ENCODE measurements at regions not wholly inside any gene's neighbourhood (a gene's known extent, or its start where the extent isn't known, plus 50 kb on each side); places are given as distances from the start of the nearest gene placed in this dataset.
A peak's percentile ranks its signal among the peaks of the same experiment; 100 is the strongest.
"Not testable (repeated sequence)": the region's sequence is repeated elsewhere in the genome, so short reads cannot be mapped to it uniquely, and the experiment has no call there.

- H3K4me3 ChIP-seq (ENCODE audit: low read depth, low read length); H3K36me3 ChIP-seq (ENCODE audit: control insufficient read depth, insufficient read depth, low read length); DNase-seq (ENCODE audit: low read depth); FAIRE-seq; H3K27me3 ChIP-seq (ENCODE audit: control insufficient read depth, insufficient read depth, low read length): not testable (repeated sequence)
These were observed 1336.5 kb downstream of the SPATA31A7 start for GRCh38 chr9:62526306-62526705.

- DNase-seq (ENCODE audit: low read depth); H3K36me3 ChIP-seq (ENCODE audit: control insufficient read depth, insufficient read depth, low read length); H3K27me3 ChIP-seq (ENCODE audit: control insufficient read depth, insufficient read depth, low read length); FAIRE-seq: not testable (repeated sequence)
- H3K4me3 ChIP-seq (ENCODE audit: low read depth, low read length) = peak overlapping the region; percentile 27
These were observed 1342.4 kb downstream of the SPATA31A7 start for GRCh38 chr9:62532162-62532776.

GRCh38 chr9:62532777-62533173 is 1342.9 kb downstream of the SPATA31A7 start:
- peak overlapping the region; percentile 30 for H3K4me3 ChIP-seq (ENCODE audit: low read depth, low read length)
- not testable (repeated sequence) for H3K27me3 ChIP-seq (ENCODE audit: control insufficient read depth, insufficient read depth, low read length); H3K36me3 ChIP-seq (ENCODE audit: control insufficient read depth, insufficient read depth, low read length); DNase-seq (ENCODE audit: low read depth); FAIRE-seq

- not testable (repeated sequence) for H3K36me3 ChIP-seq (ENCODE audit: control insufficient read depth, insufficient read depth, low read length); H3K27me3 ChIP-seq (ENCODE audit: control insufficient read depth, insufficient read depth, low read length); FAIRE-seq; DNase-seq (ENCODE audit: low read depth); H3K4me3 ChIP-seq (ENCODE audit: low read depth, low read length)
- TF ChIP-seq CTCF (IDR thresholded peaks at IDR 0.05; ENCODE audit: insufficient read depth, low read length, severe bottlenecking) = peak; percentile 20
These were observed 1360.7 kb downstream of the SPATA31A7 start for GRCh38 chr9:62550539-62550938.

- H3K36me3 ChIP-seq (ENCODE audit: control insufficient read depth, insufficient read depth, low read length); H3K27me3 ChIP-seq (ENCODE audit: control insufficient read depth, insufficient read depth, low read length); FAIRE-seq; DNase-seq (ENCODE audit: low read depth); H3K4me3 ChIP-seq (ENCODE audit: low read depth, low read length): not testable (repeated sequence)
These were observed 1370.8 kb downstream of the SPATA31A7 start for GRCh38 chr9:62560603-62561002.

- not testable (repeated sequence) for FAIRE-seq; H3K4me3 ChIP-seq (ENCODE audit: low read depth, low read length); DNase-seq (ENCODE audit: low read depth); H3K27me3 ChIP-seq (ENCODE audit: control insufficient read depth, insufficient read depth, low read length); H3K36me3 ChIP-seq (ENCODE audit: control insufficient read depth, insufficient read depth, low read length)
These were observed 1375.3 kb downstream of the SPATA31A7 start for GRCh38 chr9:62565132-62565531.

- FAIRE-seq; H3K27me3 ChIP-seq (ENCODE audit: control insufficient read depth, insufficient read depth, low read length); H3K36me3 ChIP-seq (ENCODE audit: control insufficient read depth, insufficient read depth, low read length); DNase-seq (ENCODE audit: low read depth); H3K4me3 ChIP-seq (ENCODE audit: low read depth, low read length): not testable (repeated sequence)
These were observed 1376.6 kb downstream of the SPATA31A7 start for GRCh38 chr9:62566430-62566829.

- not testable (repeated sequence) for H3K4me3 ChIP-seq (ENCODE audit: low read depth, low read length); H3K27me3 ChIP-seq (ENCODE audit: control insufficient read depth, insufficient read depth, low read length); DNase-seq (ENCODE audit: low read depth); H3K36me3 ChIP-seq (ENCODE audit: control insufficient read depth, insufficient read depth, low read length); FAIRE-seq
These were observed 1407.3 kb downstream of the SPATA31A7 start for GRCh38 chr9:62597128-62597527.
